CD4-positive, alpha-beta T cell treated with Interleukin-4 for 1 hour (primary cell): ENCODE measurements at regions not wholly inside any gene's neighbourhood (a gene's known extent, or its start where the extent isn't known, plus 50 kb on each side); places are given as distances from the start of the nearest gene placed in this dataset.
"Not testable (repeated sequence)": the region's sequence is repeated elsewhere in the genome, so short reads cannot be mapped to it uniquely, and the experiment has no call there.

Experiments used
- DNase-seq, 2 donors: peaks; one replicate each; pipeline ENCODE4 v3.0.0-alpha.2; 2020 to 2022

DNA sequence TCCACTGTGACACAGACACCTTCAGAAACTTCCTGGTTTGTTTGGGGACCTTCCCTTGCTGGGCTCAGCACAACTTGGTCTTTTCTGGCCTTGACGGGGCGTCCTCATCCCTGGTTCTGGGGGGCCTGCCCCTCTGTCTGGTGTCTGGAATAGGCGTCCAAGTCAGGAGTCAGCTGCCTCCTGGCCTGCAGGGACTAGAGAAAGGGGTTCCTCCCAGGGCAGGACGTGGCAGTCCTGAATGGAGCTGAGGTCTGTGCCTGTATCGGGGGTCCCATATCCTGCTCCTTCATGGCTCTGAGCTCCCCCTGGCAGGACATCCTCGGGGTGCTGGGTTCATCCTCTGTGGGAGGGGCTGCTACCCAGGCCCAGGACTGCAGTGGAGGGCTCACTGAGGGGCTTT is 384.0 kb downstream of the TMEM121 start:
- DNase-seq: no peak

DNA sequence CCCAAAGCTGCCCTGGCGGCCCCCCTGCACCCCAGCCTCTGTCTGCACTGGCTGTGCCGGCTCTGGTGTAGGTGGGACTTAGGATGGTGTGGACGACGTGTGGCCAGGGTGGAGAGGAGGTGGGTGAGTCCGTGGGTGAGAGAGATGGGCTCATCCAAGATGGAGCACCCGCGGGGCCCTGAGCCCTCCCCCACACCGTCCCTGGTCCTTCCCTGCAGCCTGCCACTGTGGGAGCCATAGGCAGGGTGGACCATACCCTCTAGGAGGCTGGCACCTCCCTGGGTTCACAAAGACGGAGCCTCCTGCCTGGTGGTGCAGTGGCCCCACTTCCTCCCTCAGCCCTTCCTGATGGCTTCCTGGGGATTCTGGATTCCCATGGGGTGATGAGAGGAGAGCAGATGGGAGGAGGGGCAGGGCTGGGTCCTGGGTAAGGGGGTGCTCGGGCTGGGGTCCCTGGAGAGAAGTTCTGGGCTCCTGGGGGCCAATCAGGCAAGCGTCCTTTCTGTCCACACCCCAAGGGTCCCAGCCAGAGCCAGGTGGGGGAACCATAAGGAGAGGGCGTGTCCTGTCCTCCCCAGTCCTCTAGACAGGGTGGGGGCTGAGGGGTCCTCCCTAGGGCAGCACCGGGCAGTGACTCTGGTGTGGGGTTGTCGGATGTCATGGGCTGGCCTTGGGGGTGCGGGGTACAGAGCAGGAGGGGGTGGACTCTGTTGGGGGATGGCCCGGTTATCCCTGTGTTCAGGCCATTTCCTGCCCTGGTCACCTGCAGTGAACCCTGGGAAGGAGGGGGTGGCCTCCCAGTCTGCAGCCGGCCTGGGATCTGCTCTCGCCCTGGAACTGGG is 384.8 kb downstream of the TMEM121 start:
- DNase-seq: no peak

DNA sequence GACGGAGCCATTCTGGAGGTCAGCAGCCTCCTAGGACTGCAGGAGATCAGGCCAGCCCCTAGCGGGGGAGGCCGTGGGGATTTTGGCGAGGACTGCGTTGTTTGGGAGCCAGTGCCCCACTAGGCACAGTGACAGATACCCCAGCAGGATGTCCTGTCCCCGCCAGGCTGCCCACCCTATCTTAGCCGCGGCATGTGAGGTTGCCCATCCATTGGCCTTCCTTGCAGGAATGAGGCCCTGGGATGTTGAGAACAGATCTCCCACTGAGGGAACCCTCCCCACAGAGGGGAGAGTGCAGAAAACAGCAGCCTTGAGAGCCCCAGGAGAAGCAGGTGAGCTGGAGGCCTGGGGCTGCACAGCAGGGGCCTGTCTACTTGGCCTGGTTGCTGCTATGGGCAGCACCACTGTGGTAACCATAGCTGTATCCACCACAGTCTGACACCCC is 385.5 kb downstream of the TMEM121 start:
- not testable (repeated sequence) for DNase-seq

DNA sequence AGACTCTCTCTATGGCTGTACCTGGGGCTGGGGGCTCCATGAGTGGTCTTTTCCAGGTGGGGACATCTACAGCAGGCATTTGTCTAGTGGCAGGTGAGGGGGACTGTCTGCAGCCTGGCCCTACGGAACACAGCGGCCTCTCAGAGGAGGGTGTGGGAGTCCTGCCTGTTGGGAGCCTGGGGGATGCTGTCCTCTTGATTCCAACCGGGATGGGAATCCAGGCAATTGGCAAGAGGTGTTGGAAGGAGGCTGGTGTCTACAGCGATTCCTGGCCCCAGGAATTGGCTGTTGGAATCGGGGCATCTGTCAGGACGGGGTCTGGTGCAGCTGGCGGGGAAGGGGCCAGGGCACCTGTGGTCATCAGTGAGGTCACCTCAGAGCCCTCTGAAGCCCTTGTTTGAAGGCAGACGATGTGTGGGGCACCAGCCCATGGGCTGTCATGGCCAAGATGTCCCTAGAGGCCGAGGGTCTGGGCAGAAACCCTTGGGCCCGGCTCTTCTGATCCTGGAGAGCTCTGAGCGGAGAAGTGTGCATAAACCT is 386.3 kb downstream of the TMEM121 start:
- no peak for DNase-seq

DNA sequence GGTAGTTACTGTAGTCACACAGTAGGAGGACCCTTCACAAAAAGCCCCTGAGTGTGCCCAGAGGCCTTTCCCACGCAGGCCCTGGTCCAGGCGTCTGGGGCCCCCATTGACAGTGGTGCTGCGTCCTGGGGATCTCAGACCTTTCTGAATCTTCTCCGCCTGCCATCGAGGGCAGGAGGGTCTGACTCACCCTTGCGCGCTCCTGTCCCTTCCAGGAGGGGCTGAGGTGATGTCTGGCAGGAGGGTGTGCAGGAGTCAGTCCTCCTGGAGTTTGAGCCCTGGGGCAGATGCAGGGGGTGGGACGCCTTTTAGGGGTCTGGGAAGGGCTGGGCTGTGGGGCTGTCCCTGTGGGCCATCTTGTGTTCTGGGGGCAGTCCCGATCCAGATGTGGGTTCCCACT is 386.8 kb downstream of the TMEM121 start:
- no peak for DNase-seq

DNA sequence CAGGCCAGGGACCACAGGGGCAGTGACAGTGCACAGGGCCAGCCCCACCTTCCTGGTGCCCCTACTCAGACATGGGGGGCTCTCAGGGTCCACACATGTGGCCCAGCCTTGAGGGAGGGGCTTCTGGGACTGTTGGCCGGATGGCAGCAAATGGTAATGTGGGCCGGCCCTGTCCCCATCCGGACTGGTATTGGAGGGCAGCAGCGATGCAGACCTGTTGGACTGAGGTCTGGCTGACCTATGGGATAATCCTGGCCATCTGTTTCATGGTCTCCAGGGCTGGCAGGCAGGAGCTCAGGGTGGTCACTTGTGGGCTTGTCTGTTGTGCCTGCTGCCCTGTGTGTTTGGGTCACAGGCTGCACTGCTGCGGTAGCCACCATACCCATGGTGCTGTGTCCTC is 387.5 kb downstream of the TMEM121 start:
- no peak for DNase-seq

DNA sequence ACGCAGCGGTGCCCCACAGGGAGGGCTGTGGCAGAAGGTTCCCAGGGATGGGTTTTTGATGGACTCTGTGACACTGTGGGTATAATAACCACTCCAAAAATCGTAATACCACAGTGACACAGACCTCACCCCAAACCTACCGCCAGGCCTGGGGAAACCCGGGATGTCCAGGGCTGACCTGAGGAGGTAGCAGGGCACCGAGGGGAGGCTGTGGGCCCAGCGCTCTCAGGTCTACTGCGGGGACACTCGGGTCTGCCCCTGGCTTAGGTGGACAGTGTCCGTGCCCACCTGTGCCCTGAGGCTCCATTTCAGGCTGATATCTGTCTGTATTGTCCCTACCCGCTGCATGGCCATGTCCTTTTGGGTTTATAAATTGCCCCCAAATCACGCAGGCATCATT is 387.9 kb downstream of the TMEM121 start:
- not testable (repeated sequence) for DNase-seq

DNA sequence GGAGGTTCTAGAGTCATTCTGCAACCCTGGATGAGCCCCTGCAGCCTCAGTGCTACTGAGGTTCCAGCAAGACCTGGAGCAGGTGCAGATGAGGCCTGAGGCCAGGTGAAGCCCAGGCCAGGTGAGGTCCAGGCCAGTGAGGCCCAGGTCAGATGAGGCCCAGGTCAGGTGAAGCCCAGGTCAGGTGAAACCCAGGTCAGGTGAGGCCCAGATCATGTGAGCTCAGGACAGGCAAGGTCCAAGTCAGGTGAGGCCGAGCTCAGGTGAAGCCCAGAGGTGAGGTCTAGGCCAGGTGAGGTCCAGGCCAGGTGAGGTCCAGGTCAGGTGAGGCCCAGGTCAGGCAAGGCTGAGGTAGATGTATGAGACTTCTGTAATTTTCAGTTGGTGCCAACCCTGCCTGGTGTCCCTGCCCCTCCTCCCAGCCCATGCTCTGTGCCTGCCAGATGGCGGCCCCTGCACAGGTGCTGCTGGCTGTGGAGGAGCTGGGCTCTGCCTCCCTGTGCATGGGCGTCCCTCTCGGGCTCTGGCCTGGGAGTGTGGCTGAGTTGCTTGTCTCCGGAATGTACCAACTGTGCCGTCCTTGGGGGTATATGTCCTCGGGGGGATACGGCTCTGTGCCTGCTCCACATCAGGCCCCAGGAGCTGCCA is 388.5 kb downstream of the TMEM121 start:
- no peak for DNase-seq

DNA sequence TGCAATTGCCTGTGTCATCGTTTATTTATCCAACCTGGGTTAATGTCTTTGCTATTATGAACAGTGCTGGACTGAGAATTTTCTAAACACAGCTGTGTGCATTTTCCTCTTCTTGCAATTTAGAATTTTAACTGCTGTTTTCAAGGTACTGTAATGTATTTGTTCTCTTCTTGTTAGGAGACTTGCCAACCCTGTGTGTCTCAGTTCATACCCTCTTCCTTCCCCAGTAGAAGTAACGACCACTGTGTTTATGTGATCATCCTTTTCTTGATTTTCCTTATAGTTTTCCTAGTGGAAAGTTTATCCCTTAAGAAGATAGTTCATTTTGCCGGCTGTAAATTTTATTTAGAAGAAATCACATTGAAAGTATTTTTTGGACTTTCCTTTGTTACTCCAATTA is 389.2 kb downstream of the TMEM121 start:
- DNase-seq: not testable (repeated sequence)

DNA sequence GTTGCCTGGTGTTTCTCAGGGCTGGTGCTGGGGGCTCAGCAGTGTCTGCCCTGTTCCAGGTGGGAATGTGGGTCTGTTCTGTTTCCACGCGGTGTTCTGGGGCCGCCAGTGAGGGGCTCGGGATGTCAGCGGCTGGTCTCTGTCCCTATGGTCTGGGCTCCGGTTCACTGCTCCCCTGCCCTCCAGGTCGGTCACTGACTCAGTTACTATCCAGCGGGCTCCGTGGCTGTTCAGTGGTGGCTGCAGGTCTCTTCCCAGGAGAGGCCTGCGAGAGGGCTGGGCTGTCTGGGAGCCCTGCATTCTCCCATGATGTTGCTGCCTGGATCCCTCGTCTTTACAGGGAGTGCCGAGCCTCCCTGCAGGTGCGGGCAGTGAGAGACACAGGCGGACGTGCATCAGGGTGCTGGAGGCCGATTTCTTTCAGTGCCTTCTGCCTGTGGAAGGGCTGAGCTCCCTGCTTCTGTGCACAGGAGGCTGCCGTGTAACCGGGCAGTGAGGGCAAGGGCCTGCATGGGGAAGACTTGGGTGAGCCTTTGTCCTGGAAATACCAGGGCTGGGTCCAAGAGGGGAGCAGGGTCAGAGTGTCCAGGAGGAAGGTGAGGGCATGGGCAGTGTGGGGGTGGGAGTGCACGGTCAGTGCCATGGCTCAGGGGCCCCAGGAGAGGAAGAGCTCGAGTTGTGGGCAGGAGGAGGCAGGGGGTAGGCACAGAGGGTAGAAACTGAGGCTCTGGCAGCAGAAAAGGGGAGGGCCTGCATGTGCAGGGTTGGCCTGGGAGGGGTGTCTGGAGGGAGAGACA is 391.0 kb downstream of the TMEM121 start:
- not testable (repeated sequence) for DNase-seq

DNA sequence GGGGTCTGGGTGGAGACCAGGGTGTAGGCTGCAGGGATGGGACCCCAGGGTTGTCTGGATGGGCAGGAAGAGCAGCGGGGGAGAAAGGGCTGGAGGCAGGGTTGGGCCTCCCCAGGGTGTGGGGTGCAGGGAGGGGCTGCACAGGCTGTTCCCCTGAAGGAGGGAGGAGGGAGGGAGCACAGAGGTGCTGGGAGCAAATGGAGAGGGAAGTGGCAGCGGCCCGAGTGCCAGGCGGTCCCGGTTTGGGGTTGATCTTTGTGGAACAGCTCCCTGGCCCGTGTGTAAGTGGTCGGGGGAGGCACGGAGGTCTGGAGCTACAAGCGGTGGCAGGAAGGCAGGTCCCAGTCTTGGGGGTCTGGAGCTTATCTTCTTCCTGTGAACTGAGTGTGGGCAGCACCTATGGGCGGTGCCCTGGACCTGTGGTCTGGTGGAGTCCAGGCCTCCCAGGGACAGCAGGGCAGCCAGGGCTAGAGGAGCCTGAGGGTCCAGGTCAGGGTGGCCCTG is 391.6 kb downstream of the TMEM121 start:
- no peak for DNase-seq

DNA sequence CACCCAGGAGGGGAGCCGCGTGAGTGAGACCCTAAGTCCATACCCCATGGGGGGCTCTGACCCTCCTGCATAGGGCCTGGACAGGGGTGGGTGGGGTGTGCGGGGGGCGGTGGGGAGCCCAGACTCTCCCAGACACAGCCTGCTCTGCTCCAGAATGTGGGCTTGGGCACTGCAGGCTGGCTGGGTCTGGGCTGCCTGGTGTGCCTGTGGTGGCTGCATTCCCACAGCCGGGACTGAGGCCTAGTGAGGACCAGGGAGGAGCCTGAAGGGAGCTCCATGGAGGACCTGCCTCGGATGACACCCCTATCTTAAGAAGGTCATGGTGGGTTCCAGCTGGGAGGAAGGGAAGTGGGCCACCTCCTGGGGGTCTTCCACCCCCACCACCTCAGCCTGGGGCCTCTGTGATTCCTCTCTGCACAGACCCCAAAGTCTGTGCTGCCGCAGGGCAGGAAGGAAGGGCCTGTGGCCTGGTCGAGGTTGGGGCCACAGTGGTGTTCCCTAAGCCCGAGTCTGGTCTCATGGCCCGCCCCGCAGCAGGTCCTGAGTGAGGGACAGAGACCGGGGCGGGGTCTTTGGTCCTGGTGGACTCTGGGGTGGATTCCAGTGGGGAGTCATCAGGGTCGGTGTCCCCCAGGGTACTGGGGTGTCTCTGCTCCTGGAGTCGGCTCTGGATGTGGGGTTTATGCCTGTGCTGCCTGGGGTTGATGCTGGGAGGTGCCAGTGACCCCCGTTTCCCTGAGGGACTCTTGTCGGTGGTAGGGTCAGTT is 392.3 kb downstream of the TMEM121 start:
- DNase-seq: no peak

DNA sequence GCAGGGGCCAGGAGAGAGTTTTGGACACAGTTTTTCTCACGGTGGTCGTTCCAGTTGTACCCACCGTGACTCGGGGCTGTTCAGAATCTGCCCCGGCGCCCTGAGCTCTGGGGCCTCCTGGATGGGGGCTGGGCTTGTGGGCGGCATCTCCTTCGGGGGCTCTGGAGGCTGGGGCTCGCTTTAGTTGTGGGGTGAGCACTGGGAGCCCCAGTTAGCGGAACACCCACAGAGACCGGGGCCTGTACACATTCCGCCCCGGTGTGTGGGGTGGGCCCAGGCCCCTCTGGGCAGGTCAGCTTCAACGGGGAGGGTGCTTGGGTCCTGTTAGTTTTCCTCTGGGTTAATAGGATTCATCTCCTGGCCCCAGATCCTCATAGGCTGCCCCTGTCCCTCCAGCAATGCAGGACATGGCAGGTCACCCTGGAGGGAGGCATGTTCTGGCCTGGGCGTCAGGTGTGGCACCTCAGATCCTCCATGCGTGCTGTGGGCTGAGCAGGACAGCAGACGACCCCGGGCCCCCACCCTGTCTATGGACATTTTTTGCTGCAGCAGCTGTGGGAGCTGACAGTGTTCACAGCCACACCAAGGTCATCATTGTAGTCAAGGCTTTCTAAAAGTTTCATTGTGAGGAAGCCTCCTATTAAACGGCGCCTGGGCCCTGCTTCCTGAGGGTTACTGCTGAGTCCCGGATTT is 393.2 kb downstream of the TMEM121 start:
- no peak for DNase-seq

DNA sequence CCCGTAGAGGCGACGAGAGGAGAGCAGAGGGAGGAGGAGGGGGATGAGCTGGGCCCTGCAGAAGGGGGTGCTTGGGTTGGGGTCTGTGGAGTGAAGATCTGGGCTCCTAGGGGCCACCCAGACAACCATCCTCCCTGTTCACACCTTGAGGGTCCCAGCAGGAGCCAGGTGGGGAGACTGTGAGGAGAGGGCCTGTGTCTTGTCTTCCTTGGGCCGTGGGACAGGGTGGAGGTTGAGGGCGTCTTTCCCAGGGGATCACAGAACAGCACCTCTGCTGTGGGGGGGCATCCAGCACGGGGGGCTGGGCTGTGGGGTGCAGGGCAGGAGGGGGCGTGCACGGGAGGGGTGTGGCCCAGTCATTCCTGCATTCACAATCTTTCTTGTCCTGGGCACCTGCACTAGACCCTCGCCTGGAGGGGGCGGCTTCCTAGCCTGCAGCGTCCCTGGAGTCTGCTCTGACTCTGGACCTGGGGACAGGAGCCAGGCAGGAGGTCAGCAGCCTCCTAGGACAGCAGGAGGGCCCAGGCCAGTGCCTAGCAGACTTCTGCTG is 393.8 kb downstream of the TMEM121 start:
- DNase-seq: not testable (repeated sequence)

DNA sequence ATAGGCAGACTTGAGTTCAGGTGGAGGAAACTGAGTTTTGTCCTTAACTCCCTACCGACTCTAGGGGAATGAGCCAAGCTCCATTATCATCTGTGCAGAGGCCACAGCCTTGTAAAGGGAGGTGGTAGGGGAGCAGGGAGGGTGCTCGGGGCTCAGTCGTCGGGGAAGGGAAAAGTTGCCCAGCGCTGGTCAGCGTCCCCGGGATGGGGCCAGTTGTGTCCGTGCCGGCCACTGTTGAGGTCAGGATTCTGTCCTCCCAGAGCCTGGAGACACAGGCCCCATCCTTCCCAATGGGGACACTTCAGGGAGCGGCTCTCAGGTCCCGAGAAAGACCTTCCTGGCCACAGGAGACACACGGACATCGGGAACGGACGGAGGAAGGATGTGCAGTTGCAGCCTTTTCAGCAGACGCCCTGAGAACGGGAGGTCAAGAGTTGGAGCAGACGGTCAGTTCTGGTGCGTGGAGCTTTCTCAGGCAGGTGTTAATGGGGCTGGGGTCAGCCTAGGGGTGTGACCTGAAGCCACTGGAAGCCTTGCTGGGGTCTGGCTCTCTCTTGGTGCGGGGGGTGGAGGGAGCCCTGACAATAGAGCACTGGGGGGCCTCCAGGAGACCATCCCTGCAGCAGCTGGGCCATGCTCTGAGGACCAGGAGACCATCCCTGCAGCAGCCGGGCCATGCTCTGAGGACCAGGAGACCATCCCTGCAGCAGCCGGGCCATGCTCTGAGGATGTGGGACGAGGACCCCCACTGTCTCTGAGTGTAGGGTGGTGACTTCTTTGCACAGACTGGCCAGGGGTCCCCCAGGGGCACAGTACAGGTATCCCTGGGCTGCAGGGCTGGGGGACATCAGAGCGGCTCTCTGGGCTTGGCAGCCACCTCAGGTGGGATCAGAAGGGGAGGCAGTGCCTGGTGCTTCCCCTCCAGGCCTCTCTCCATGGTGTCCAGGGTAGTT is 394.7 kb downstream of the TMEM121 start:
- DNase-seq: not testable (repeated sequence)

DNA sequence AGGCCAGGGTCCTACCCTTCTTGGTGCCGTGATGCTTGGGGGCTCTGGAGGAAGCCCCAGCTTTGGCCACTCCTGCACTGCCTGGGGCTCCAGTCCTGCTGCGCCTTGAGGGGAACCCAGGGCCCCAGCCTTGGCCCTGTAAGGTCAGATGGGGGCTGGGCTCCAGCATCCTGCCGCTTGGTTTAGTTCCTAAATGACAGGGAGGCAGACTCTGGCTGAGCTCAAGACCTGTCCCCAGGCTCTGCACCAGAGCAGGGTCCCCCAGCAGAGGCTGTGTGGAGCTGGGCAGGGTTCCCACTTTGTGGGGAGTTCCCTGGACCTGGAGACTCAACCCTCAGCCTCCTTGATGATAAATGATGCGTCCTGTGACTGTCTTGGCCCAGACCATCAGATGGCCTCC is 395.4 kb downstream of the TMEM121 start:
- not testable (repeated sequence) for DNase-seq

DNA sequence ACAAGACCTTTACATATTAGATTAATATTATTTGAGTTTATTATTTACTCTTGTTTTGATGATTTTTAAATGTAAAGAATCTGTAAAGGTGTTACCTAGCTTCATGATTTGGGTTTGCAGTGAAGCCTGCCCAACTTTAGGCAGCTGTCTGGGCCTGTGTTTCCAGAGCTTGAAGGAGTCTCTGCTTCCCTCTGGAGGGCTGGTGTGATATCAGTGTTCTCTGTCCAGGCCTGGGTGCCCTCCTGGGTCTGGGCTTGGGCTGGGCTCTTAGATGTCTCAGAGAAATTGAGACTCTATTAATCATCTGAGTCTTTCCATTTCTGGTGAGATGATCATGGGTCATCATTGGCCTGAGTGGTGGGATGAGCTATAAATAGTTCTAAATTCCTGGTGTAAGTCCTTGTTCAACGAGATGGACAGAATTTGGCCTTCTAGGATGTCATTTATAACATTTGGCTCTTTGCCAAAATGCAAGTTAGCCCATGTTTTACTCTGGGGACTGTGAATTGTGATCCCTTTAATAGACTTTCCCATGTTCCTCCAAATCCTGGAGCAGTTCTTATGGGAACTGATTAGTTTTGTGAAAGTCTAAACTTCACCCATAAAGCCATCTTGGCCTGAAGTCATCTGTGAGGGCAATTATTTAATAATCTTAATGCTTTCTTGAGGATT is 397.3 kb downstream of the TMEM121 start:
- DNase-seq: not testable (repeated sequence)

DNA sequence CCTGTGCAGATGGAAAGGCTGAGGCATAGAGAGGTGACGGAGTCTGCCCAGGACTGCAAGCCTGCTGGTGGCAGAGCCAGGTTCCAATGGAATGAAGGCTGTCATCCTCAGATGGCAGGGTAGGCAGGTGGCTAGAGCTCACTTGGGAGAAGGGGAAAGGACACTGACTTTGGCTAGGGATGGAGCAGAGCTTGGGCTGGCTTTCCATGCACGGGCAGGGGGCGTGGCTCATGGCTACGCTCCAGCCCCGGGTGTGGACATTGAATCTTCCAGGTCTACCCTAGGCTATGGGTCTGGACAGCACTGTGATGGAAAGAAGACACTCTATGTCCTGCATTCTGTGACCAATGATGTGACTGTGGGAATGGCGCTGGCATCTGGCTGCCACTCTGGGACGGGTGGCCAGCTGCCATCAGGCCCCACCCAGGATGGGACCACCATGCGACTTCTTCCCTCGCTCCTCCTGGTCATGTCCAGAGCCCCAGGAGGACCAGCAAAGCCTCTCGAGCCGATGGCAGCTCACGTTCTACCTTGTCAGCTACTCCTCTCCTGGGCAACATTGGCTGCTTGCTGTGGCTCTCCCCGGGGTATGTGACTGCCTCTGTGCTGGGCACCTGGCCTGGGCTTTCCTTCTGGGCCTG is 398.7 kb downstream of the TMEM121 start:
- peak in 1 of 2 donors; percentile 4 for DNase-seq
